ENCODE measurements at regions not wholly inside any gene's neighbourhood (a gene's known extent, or its start where the extent isn't known, plus 50 kb on each side); places are given as distances from the start of the nearest gene placed in this dataset.

DNA sequence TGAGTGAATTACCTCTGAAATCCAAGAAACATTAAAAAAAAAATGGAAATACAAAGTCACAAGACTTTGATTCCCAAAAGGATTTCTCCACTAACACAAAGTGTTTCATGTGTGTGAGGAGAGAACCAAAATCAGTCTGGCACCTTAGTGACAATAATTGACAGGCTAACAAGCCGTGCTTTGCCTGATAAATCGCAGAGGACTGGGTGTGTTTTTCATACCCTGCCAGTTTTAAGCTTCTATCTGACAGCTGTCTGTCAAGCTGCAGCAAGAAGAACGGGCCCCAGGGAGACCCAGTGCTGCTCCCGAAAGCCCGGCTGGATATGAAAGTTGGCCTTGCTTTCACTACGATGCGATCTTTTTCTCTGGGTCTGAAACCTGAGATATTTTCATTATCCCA lies 101.6 kb upstream of the KCNK2 start:
- TF ChIP-seq, protein P1, sequence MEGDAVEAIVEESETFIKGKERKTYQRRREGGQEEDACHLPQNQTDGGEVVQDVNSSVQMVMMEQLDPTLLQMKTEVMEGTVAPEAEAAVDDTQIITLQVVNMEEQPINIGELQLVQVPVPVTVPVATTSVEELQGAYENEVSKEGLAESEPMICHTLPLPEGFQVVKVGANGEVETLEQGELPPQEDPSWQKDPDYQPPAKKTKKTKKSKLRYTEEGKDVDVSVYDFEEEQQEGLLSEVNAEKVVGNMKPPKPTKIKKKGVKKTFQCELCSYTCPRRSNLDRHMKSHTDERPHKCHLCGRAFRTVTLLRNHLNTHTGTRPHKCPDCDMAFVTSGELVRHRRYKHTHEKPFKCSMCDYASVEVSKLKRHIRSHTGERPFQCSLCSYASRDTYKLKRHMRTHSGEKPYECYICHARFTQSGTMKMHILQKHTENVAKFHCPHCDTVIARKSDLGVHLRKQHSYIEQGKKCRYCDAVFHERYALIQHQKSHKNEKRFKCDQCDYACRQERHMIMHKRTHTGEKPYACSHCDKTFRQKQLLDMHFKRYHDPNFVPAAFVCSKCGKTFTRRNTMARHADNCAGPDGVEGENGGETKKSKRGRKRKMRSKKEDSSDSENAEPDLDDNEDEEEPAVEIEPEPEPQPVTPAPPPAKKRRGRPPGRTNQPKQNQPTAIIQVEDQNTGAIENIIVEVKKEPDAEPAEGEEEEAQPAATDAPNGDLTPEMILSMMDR (conservative IDR thresholded peaks at IDR 0.05; ENCODE audit: low read depth, low read length): no peak
- no peak for TF ChIP-seq EZH2 (IDR thresholded peaks at IDR 0.05; ENCODE audit: low read length, unreplicated experiment)
